ENCODE measurements at regions not wholly inside any gene's neighbourhood (a gene's known extent, or its start where the extent isn't known, plus 50 kb on each side); places are given as distances from the start of the nearest gene placed in this dataset.
"Not testable (repeated sequence)": the region's sequence is repeated elsewhere in the genome, so short reads cannot be mapped to it uniquely, and the experiment has no call there.

GRCh38 chr3:105281989-105282388, 84.7 kb upstream of the ALCAM start:
- no peak for DNase-seq (ENCODE audit: low read depth in 2 of 2)

DNA sequence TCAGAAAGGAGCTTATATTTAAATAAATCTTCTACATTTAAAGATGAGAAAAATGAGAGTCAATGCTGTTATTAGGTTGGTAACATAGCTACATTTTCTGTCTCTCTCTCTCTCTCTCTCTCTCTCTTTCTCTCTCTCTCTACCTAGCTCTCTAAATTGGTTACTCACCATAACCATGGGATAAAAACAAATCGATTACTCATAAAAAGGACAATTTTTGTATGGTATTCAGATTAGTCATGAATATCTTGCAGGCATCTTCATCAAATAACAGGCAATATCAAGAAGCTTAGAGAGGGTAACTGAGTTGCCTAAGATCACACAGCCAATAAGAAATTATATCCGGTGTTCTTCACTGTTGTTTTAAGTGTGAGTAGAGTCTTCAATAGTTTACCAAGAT, 81.8 kb upstream of the ALCAM start:
- no peak for DNase-seq (ENCODE audit: low read depth in 2 of 2)

GRCh38 chr3:105285653-105286241, 81.0 kb upstream of the ALCAM start:
- no peak for DNase-seq (ENCODE audit: low read depth in 2 of 2)

GRCh38 chr3:105293441-105293840, 73.3 kb upstream of the ALCAM start:
- no peak for DNase-seq (ENCODE audit: low read depth in 2 of 2)

DNA sequence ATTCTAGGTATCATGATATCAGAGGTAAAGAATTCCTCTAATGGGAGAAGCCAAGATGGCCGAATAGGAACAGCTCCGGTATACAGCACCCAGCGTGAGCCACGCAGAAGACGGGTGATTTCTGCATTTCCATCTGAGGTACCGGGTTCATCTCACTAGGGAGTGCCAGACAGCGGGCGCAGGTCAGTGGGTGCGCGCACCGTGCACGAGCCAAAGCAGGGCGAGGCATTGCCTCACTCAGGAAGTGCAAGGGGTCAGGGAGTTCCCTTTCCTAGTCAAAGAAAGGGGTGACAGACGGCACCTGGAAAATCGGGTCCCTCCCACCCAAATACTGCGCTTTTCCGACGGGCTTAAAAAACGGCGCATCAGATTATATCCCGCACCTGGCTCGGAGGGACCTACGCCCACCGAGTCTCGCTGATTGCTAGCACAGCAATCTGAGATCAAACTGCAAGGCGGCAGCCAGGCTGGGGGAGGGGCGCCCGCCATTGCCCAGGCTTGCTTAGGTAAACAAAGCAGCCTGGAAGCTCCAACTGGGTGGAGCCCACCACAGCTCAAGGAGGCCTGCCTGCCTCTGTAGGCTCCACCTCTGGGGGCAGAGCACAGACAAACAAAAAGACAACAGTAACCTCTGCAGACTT, 70.4 kb upstream of the ALCAM start:
- not testable (repeated sequence) for DNase-seq (ENCODE audit: low read depth in 2 of 2)

- no peak for DNase-seq (ENCODE audit: low read depth in 2 of 2)
Observed at GRCh38 chr3:105304487-105304886, 62.2 kb upstream of the ALCAM start.

DNA sequence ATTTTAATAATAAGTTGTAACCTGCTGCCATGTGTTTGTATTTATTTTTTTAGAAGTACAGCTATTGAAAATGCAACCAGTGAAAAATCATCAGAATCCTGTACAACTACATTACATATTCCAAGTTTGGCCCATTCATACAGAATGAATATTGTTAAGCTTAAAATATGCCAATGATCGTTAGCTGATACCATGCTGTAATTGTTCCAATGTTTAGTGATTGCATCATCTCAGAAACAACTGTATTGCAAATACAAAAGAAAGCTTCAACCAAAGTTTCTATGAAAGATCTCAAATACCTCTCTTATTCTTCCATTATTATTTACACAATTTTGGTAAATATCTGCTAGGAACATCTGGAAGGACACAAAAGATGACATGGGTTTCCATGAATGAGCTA, 51.6 kb upstream of the ALCAM start:
- DNase-seq (ENCODE audit: low read depth in 2 of 2): no peak

DNA sequence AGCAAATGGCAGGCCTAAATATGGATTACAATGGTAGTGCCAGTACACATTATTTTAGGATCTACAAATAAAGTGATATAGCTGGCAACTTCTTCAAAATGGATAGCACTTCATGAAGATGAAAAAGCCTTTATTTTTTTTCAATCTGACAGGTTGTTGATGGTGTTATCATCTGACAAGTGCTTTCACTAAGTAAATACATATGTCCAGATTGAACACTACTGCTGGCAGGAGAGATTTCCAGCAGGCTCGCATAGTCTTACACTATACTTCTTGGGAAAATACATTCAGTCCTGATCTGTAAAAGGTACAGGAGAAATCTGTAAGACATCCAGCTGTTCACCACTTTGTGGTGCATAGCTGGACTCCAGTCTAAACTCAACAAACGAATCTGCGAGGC, 50.9 kb upstream of the ALCAM start:
- no peak for DNase-seq (ENCODE audit: low read depth in 2 of 2)

- DNase-seq (ENCODE audit: low read depth in 2 of 2): no peak
Observed at GRCh38 chr3:105316331-105316730, 50.4 kb upstream of the ALCAM start.

All from activated CD4-positive, alpha-beta T cell treated with anti-CD3 and anti-CD28 coated beads for 24 hours (primary cell).